HG03457 (cell line): ENCODE measurements at regions not wholly inside any gene's neighbourhood (a gene's known extent, or its start where the extent isn't known, plus 50 kb on each side); places are given as distances from the start of the nearest gene placed in this dataset.
"Not testable (repeated sequence)": the region's sequence is repeated elsewhere in the genome, so short reads cannot be mapped to it uniquely, and the experiment has no call there.

Experiments
- ATAC-seq: cut with Tn5 transposase; IDR thresholded peaks from one replicate; pipeline ENCODE4 v1.9.1; 2021; ENCODE audit warnings: moderate number of reproducible peaks; ENCODE audit not compliant: unreplicated experiment

GRCh38 chr18:45339810-45340550 is 275.3 kb upstream of the SLC14A2 start:
- no peak for ATAC-seq

GRCh38 chr18:45340884-45341283 is 274.4 kb upstream of the SLC14A2 start:
- no peak for ATAC-seq

- ATAC-seq, result no peak
Observed at GRCh38 chr18:45341454-45341853, 273.8 kb upstream of the SLC14A2 start.

GRCh38 chr18:45342166-45342565 is 273.1 kb upstream of the SLC14A2 start:
- ATAC-seq, result no peak

GRCh38 chr18:45342653-45343052 is 272.6 kb upstream of the SLC14A2 start:
- no peak for ATAC-seq

GRCh38 chr18:45343365-45343764 is 271.9 kb upstream of the SLC14A2 start:
- no peak for ATAC-seq

- not testable (repeated sequence) for ATAC-seq
Observed at GRCh38 chr18:45344680-45345079, 270.6 kb upstream of the SLC14A2 start.

- no peak for ATAC-seq
Observed at GRCh38 chr18:45349019-45349418, 266.3 kb upstream of the SLC14A2 start.

- ATAC-seq, result no peak
Observed at GRCh38 chr18:45349467-45349866, 265.8 kb upstream of the SLC14A2 start.

- ATAC-seq, result no peak
Observed at GRCh38 chr18:45350404-45351156, 264.7 kb upstream of the SLC14A2 start.

GRCh38 chr18:45352874-45353273 is 262.4 kb upstream of the SLC14A2 start:
- no peak for ATAC-seq

GRCh38 chr18:45353530-45353929 is 261.7 kb upstream of the SLC14A2 start:
- ATAC-seq, result no peak

- ATAC-seq, result no peak
Observed at GRCh38 chr18:45355944-45356520, 259.2 kb upstream of the SLC14A2 start.

GRCh38 chr18:45357686-45358470 is 257.4 kb upstream of the SLC14A2 start:
- no peak for ATAC-seq

GRCh38 chr18:45359275-45360009 is 255.8 kb upstream of the SLC14A2 start:
- no peak for ATAC-seq

- no peak for ATAC-seq
Observed at GRCh38 chr18:45361125-45361851, 254.0 kb upstream of the SLC14A2 start.

- ATAC-seq, result no peak
Observed at GRCh38 chr18:45363196-45363595, 252.1 kb upstream of the SLC14A2 start.

GRCh38 chr18:45365835-45366234 is 249.4 kb upstream of the SLC14A2 start:
- ATAC-seq, result no peak

- no peak for ATAC-seq
Observed at GRCh38 chr18:45370255-45371010, 244.8 kb upstream of the SLC14A2 start.
